22Rv1 (cell line): ENCODE measurements at regions not wholly inside any gene's neighbourhood (a gene's known extent, or its start where the extent isn't known, plus 50 kb on each side); places are given as distances from the start of the nearest gene placed in this dataset.
A peak's percentile ranks its signal among the peaks of the same experiment; 100 is the strongest.

Experiments
- H3K27ac ChIP-seq: fragments of 450-650 bp; 2 replicates; pipeline ENCODE4 v1.5.1; 2017
- CTCF ChIP-seq: fragments of 450-650 bp; IDR thresholded peaks from 2 replicates; pipeline ENCODE4 v1.5.1; 2017; ENCODE audit warnings: mild to moderate bottlenecking
- ZFX ChIP-seq: fragments of 450-650 bp; IDR thresholded peaks from 2 replicates; pipeline ENCODE4 v1.6.1; 2017; ENCODE audit warnings: antibody characterized with exemption, borderline replicate concordance

- H3K27ac ChIP-seq, result no peak overlapping the region
Measured at GRCh38 chr2:34828481-34828880, 1229.4 kb upstream of the FAM98A start.

GRCh38 chr2:34827398-34827797 lies 1228.3 kb upstream of the FAM98A start:
- no peak overlapping the region for H3K27ac ChIP-seq
- TF ChIP-seq CTCF, result no peak

More at GRCh38 chr2:34828481-34828880, 1229.4 kb upstream of the FAM98A start:
- TF ChIP-seq CTCF (no peak), ZFX (no peak)

GRCh38 chr2:34825686-34826085 lies 1226.6 kb upstream of the FAM98A start:
- TF ChIP-seq ZFX, result no peak
- TF ChIP-seq CTCF, result no peak
- H3K27ac ChIP-seq, result no peak overlapping the region

- H3K27ac ChIP-seq, result no peak overlapping the region
- TF ChIP-seq ZFX, result no peak
- no peak for TF ChIP-seq CTCF
Measured at GRCh38 chr2:34822616-34823015, 1223.5 kb upstream of the FAM98A start.

- 0 out of 2 replicates have a peak overlapping the region, but pooled peaks have one; percentile 25 for H3K27ac ChIP-seq
- TF ChIP-seq CTCF (no peak), ZFX (no peak)
Measured at GRCh38 chr2:34815052-34815741, 1216.1 kb upstream of the FAM98A start.

GRCh38 chr2:34810456-34810855 lies 1211.4 kb upstream of the FAM98A start:
- no peak overlapping the region for H3K27ac ChIP-seq
- TF ChIP-seq CTCF (no peak), ZFX (no peak)

- TF ChIP-seq ZFX, result no peak
- no peak for TF ChIP-seq CTCF
- H3K27ac ChIP-seq, result no peak overlapping the region
Measured at GRCh38 chr2:34808426-34808825, 1209.3 kb upstream of the FAM98A start.
